ENCODE measurements at regions not wholly inside any gene's neighbourhood (a gene's known extent, or its start where the extent isn't known, plus 50 kb on each side); places are given as distances from the start of the nearest gene placed in this dataset.

GRCh38 chr1:192081359-192081758, 76.9 kb upstream of the RGS18 start:
- TF ChIP-seq CTCF (conservative IDR thresholded peaks at IDR 0.05 in 1 of 2, IDR thresholded peaks at IDR 0.05 in 1 of 2; ENCODE audit: low read depth in 1 of 2, low read length in 2 of 2) (no peak), EZH2 (IDR thresholded peaks at IDR 0.05; ENCODE audit: low read length, missing control alignments) (no peak)

Measured in fibroblast of lung (primary cell).